RWPE2 (cell line): ENCODE measurements at regions not wholly inside any gene's neighbourhood (a gene's known extent, or its start where the extent isn't known, plus 50 kb on each side); places are given as distances from the start of the nearest gene placed in this dataset.

ENCODE experiments used
- ATAC-seq: fragments of 200-7000 bp; cut with Tn5 transposase; 3 replicates; pipeline ENCODE4 v1.9.1; 2021; ENCODE audit warnings: low read depth
- DNase-seq: peaks from one replicate; pipeline ENCODE4 v3.0.0-alpha.2; 2020; ENCODE audit warnings: low spot score
- H3K27ac ChIP-seq: fragments of 450-650 bp; 2 replicates; pipeline ENCODE4 v1.5.1; 2017; ENCODE audit warnings: mild to moderate bottlenecking; ENCODE audit not compliant: poor library complexity, severe bottlenecking
- H3K27me3 ChIP-seq: fragments of 250-450 bp; sonication (Bioruptor Pico); 2 replicates; pipeline ENCODE4 v1.5.1; 2021; ENCODE audit warnings: mild to moderate bottlenecking, moderate library complexity; ENCODE audit not compliant: insufficient read depth, poor library complexity, severe bottlenecking
- H3K36me3 ChIP-seq: fragments of 250-450 bp; sonication (Bioruptor Pico); 2 replicates; pipeline ENCODE4 v1.5.1; 2020; ENCODE audit warnings: low read depth, mild to moderate bottlenecking, moderate library complexity
- H3K4me1 ChIP-seq: fragments of 250-450 bp; sonication (Bioruptor Pico); 2 replicates; pipeline ENCODE4 v1.5.1; 2021; ENCODE audit warnings: mild to moderate bottlenecking, moderate library complexity; ENCODE audit not compliant: insufficient read depth, poor library complexity, severe bottlenecking
- H3K4me3 ChIP-seq: fragments of 250-450 bp; sonication (Bioruptor Pico); 2 replicates; pipeline ENCODE4 v1.5.1; 2021; ENCODE audit warnings: mild to moderate bottlenecking, moderate library complexity; ENCODE audit not compliant: severe bottlenecking
- H3K9me3 ChIP-seq: fragments of 250-450 bp; sonication (Bioruptor Pico); 2 replicates; pipeline ENCODE4 v1.5.1; 2021; ENCODE audit warnings: mild to moderate bottlenecking, moderate library complexity; ENCODE audit not compliant: severe bottlenecking
- TF ChIP-seq, protein P1 (sequence below): fragments of 450-650 bp; IDR thresholded peaks from one replicate; pipeline ENCODE4 v1.5.1; 2017; ENCODE audit warnings: mild to moderate bottlenecking, moderate library complexity; ENCODE audit not compliant: poor library complexity, severe bottlenecking

GRCh38 chr2:228352048-228352447 is 170.6 kb upstream of the SPHKAP start:
- no peaks in the 10 kb centered on the region for H3K9me3 ChIP-seq
- H3K4me3 ChIP-seq = no peak overlapping the region
- TF ChIP-seq, protein P1, sequence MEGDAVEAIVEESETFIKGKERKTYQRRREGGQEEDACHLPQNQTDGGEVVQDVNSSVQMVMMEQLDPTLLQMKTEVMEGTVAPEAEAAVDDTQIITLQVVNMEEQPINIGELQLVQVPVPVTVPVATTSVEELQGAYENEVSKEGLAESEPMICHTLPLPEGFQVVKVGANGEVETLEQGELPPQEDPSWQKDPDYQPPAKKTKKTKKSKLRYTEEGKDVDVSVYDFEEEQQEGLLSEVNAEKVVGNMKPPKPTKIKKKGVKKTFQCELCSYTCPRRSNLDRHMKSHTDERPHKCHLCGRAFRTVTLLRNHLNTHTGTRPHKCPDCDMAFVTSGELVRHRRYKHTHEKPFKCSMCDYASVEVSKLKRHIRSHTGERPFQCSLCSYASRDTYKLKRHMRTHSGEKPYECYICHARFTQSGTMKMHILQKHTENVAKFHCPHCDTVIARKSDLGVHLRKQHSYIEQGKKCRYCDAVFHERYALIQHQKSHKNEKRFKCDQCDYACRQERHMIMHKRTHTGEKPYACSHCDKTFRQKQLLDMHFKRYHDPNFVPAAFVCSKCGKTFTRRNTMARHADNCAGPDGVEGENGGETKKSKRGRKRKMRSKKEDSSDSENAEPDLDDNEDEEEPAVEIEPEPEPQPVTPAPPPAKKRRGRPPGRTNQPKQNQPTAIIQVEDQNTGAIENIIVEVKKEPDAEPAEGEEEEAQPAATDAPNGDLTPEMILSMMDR = no peak
- H3K36me3 ChIP-seq = no peaks in the 10 kb centered on the region
- ATAC-seq = no peak
- no peaks in the 10 kb centered on the region for H3K4me1 ChIP-seq
- DNase-seq = no peak
- H3K27me3 ChIP-seq = peaks cover 3% of the 10 kb centered on the region
- H3K27ac ChIP-seq = no peak overlapping the region

- DNase-seq = no peak
- TF ChIP-seq, protein P1 = no peak
- H3K27ac ChIP-seq = no peak overlapping the region
- H3K9me3 ChIP-seq = no peaks in the 10 kb centered on the region
- peaks cover 3% of the 10 kb centered on the region for H3K27me3 ChIP-seq
- H3K4me1 ChIP-seq = no peaks in the 10 kb centered on the region
- H3K36me3 ChIP-seq = no peaks in the 10 kb centered on the region
- H3K4me3 ChIP-seq = no peak overlapping the region
- ATAC-seq = no peak
These were observed 167.1 kb upstream of the SPHKAP start for GRCh38 chr2:228348516-228349064.

- Histone ChIP-seq H3K9me3 (no peaks in the 10 kb centered on the region), H3K36me3 (no peaks in the 10 kb centered on the region), H3K27ac (no peak overlapping the region), H3K4me1 (no peaks in the 10 kb centered on the region), H3K27me3 (peaks cover 1% of the 10 kb centered on the region), H3K4me3 (no peak overlapping the region)
- DNase-seq (no peak), ATAC-seq (no peak)
- TF ChIP-seq, protein P1 = no peak
These were observed 163.0 kb upstream of the SPHKAP start for GRCh38 chr2:228344531-228344930.

GRCh38 chr2:228339525-228339924 is 158.0 kb upstream of the SPHKAP start:
- H3K4me1 ChIP-seq = no peaks in the 10 kb centered on the region
- no peak for ATAC-seq

DNA sequence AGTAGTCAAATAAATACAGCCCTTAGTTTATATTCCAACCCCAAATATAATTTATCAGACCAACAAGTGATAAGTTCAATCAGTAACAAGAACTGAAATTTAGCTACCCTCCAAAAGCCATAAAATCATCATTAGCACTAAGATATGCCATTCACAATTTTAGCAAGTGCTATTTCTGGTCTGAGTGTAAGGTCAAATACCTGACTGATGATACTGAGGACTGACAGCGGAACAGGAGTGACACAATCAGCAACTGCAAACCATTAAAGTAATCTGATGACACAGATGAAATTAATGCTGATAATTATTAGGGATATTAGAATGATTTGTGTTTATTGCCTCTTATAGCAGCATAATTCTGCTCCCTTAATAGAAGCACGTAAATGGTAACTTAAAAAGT is 152.7 kb upstream of the SPHKAP start:
- DNase-seq (no peak), ATAC-seq (no peak)
- Histone ChIP-seq H3K36me3 (no peaks in the 10 kb centered on the region), H3K9me3 (no peaks in the 10 kb centered on the region), H3K27me3 (no peaks in the 10 kb centered on the region), H3K4me1 (no peaks in the 10 kb centered on the region), H3K27ac (no peak overlapping the region), H3K4me3 (no peak overlapping the region)
- TF ChIP-seq, protein P1 = no peak

More at GRCh38 chr2:228339525-228339924, 158.0 kb upstream of the SPHKAP start:
- Histone ChIP-seq H3K9me3 (no peaks in the 10 kb centered on the region), H3K27me3 (no peaks in the 10 kb centered on the region), H3K4me3 (no peak overlapping the region), H3K27ac (no peak overlapping the region), H3K36me3 (no peaks in the 10 kb centered on the region)
- no peak for DNase-seq
- TF ChIP-seq, protein P1 = no peak
